CD4-positive, CD25-positive, alpha-beta regulatory T cell (primary cell): ENCODE measurements at regions not wholly inside any gene's neighbourhood (a gene's known extent, or its start where the extent isn't known, plus 50 kb on each side); places are given as distances from the start of the nearest gene placed in this dataset.
A peak's percentile ranks its signal among the peaks of the same experiment; 100 is the strongest.
"Not testable (repeated sequence)": the region's sequence is repeated elsewhere in the genome, so short reads cannot be mapped to it uniquely, and the experiment has no call there.

ENCODE experiments used
- ATAC-seq, 2 donors: fragments of 150-1000 bp; cut with Tn5 transposase; one replicate each; pipeline ENCODE4 v1.10.0; 2021; ENCODE audit warnings: low read depth in 2 of 2, moderate number of reproducible peaks in 2 of 2, moderate library complexity in 1 of 2
- DNase-seq, 3 donors: peaks; one replicate each; pipeline versions ENCODE4 v3.0.0 to v3.0.0-alpha.2; 2012 to 2022; ENCODE audit warnings: mixed read lengths in 1 of 3
- H3K27ac ChIP-seq: one replicate; pipeline ENCODE4 v1.7.0; 2013; ENCODE audit warnings: mild to moderate bottlenecking, low read length; ENCODE audit not compliant: insufficient read depth, poor library complexity, severe bottlenecking
- H3K27me3 ChIP-seq: one replicate; pipeline ENCODE4 v1.7.0; 2013; ENCODE audit warnings: low read length; ENCODE audit not compliant: control insufficient read depth, insufficient read depth
- H3K36me3 ChIP-seq: one replicate; pipeline ENCODE4 v1.7.0; 2013; ENCODE audit warnings: mild to moderate bottlenecking, low read length, moderate library complexity; ENCODE audit not compliant: control insufficient read depth, insufficient read depth
- H3K4me1 ChIP-seq: 2 replicates; pipeline ENCODE4 v1.7.0; 2013; ENCODE audit warnings: mild to moderate bottlenecking, low read length; ENCODE audit not compliant: insufficient read depth, control insufficient read depth, poor library complexity, severe bottlenecking
- H3K4me3 ChIP-seq: one replicate; pipeline ENCODE4 v1.7.0; 2013; ENCODE audit warnings: low read depth, mild to moderate bottlenecking, low read length, moderate library complexity
- H3K9me3 ChIP-seq, 2 experiments: 1 replicate in 1 of 2; 2 replicates in 1 of 2; pipeline ENCODE4 v1.7.0; 2013; ENCODE audit warnings: low read length in 2 of 2, mild to moderate bottlenecking in 1 of 2, moderate library complexity in 1 of 2; ENCODE audit not compliant: control insufficient read depth in 2 of 2
- H3K27ac Mint-ChIP-seq, 3 donors: one replicate each; pipeline ENCODE4 v1.8.0; 2020 to 2022; ENCODE audit warnings: mild to moderate bottlenecking in 3 of 3, mixed read lengths in 3 of 3, moderate library complexity in 2 of 3
- H3K27me3 Mint-ChIP-seq: one replicate; pipeline ENCODE4 v1.8.0; 2022; ENCODE audit warnings: mild to moderate bottlenecking, mixed read lengths
- H3K36me3 Mint-ChIP-seq: one replicate; pipeline ENCODE4 v1.8.0; 2020; ENCODE audit warnings: mixed read lengths
- H3K4me1 Mint-ChIP-seq, 4 donors: one replicate each; pipeline ENCODE4 v1.8.0; 2020 to 2022; ENCODE audit warnings: mixed read lengths in 4 of 4, mild to moderate bottlenecking in 1 of 4
- H3K4me3 Mint-ChIP-seq, 4 donors: one replicate each; pipeline ENCODE4 v1.8.0; 2020 to 2022; ENCODE audit warnings: mild to moderate bottlenecking in 4 of 4, mixed read lengths in 4 of 4, moderate library complexity in 3 of 4
- H3K9me3 Mint-ChIP-seq, 7 donors: one replicate each; pipeline ENCODE4 v1.8.0; 2020 to 2022; ENCODE audit warnings: mixed read lengths in 7 of 7, mild to moderate bottlenecking in 3 of 7, moderate library complexity in 2 of 7

DNA sequence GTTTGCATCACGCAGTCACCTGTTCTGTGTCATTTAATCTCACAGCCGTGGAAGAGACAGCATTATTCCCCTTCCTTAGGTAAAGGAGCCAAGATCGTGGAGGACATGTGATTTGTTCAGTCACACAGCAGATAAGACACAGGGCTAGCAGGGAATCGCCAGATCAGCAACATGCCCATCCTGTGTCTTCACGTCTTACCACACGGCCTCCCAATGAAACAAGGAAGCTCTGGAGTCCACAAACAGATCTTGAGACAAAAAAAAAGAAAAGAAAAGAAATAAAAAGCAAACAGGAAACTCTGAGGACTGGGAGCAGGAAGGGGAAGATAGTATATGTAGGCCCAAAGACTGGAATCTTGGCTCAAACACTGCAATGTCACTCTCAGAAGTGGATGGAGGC is 155.3 kb downstream of the ADSS2 start:
- peaks cover 16% of the 10 kb centered on the region for H3K27me3 Mint-ChIP-seq
- no peak overlapping the region for H3K27ac Mint-ChIP-seq
- no peak overlapping the region for H3K4me3 ChIP-seq

DNA sequence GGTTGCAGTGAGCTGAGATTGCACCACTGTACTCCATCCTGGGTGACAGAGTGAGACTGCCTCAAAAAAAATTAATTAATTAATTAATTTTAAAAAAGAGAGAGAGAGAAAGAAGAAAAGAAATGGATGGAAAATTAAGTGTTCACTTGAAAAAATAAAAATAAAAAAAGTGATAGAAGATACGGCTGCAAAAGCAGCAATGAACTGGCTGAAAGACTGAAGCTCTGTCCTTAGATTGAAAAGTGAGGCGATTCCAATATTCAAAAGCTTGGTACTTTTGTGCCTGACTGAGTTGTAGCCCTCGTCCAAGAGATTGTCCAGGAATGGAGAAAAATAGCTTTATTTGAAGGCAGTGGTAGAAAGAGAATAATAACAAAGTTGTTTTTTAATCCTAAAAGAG is 154.6 kb downstream of the ADSS2 start:
- H3K36me3 ChIP-seq, result no peaks in the 10 kb centered on the region
- no peaks in the 10 kb centered on the region for H3K9me3 ChIP-seq
- H3K4me1 Mint-ChIP-seq, result peaks cover 4 to 11% (median 7%) of the 10 kb centered on the region in 4 donors
- ATAC-seq (no peak), DNase-seq (no peak)
- no peak overlapping the region for H3K27ac Mint-ChIP-seq
- H3K27me3 ChIP-seq, result no peaks in the 10 kb centered on the region
- peaks cover 5% of the 10 kb centered on the region for H3K4me1 ChIP-seq
- H3K27ac ChIP-seq, result no peak overlapping the region
- no peaks in the 10 kb centered on the region for H3K9me3 Mint-ChIP-seq
- H3K27me3 Mint-ChIP-seq, result peaks cover 12% of the 10 kb centered on the region
- H3K4me3 ChIP-seq, result no peak overlapping the region
- H3K36me3 Mint-ChIP-seq, result no peaks in the 10 kb centered on the region
- no peak overlapping the region for H3K4me3 Mint-ChIP-seq

More for the DNA sequence above, 155.3 kb downstream of the ADSS2 start:
- DNase-seq (no peak), ATAC-seq (no peak)
- no peaks in the 10 kb centered on the region for H3K27me3 ChIP-seq
- H3K9me3 Mint-ChIP-seq, result no peaks in the 10 kb centered on the region
- H3K36me3 Mint-ChIP-seq, result no peaks in the 10 kb centered on the region
- peaks cover 5% of the 10 kb centered on the region for H3K4me1 ChIP-seq
- peaks cover 4 to 11% (median 7%) of the 10 kb centered on the region in 4 donors for H3K4me1 Mint-ChIP-seq
- no peaks in the 10 kb centered on the region for H3K36me3 ChIP-seq
- no peak overlapping the region for H3K27ac ChIP-seq
- no peak overlapping the region for H3K4me3 Mint-ChIP-seq
- no peaks in the 10 kb centered on the region for H3K9me3 ChIP-seq

DNA sequence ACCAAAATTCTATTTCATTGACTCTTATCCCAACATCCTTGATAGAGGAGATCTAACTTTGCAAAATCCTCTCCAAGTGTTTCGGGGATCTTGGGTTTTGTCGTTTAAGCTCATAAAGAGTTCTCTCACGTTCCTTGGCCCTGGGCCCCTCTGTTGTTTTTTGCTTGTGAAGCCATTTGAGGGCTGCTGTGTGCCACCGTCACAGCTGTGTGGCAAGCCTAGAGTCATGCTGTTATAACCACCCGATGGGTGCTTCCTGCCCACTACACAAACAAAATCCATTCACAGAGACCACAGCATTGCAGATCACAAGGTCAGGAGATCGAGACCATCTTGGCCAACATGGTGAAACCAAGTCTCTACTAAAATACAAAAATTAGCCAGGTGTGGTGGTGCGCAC is 154.1 kb downstream of the ADSS2 start:
- Mint-ChIP-seq H3K27ac (no peak overlapping the region), H3K4me3 (peak overlapping the region in 1 of 4 donors; percentile 48), H3K27me3 (peaks cover 9% of the 10 kb centered on the region), H3K4me1 (peaks cover 4 to 11% (median 7%) of the 10 kb centered on the region in 4 donors), H3K36me3 (no peaks in the 10 kb centered on the region), H3K9me3 (no peaks in the 10 kb centered on the region)
- H3K9me3 ChIP-seq, result no peaks in the 10 kb centered on the region
- ATAC-seq (no peak), DNase-seq (no peak)
- H3K4me1 ChIP-seq, result peaks cover 5% of the 10 kb centered on the region
- H3K27me3 ChIP-seq, result no peaks in the 10 kb centered on the region
- H3K36me3 ChIP-seq, result no peaks in the 10 kb centered on the region
- H3K27ac ChIP-seq, result no peak overlapping the region
- H3K4me3 ChIP-seq, result no peak overlapping the region

DNA sequence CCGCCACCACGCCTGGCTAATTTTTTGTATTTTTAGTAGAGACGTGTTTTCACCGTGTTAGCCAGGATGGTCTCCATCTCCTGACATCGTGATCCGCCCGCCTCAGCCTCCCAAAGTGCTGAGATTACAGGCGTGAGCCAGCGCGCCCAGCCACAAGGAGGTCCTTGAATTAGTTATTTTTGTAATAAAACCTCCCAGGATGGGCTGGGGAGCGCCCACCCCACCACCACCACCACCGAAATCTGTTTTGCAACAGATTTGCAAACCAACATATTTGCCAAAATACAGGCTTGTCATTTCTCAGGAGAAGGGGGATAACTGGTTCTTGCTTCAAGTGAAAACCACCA is 151.7 kb downstream of the ADSS2 start:
- Mint-ChIP-seq H3K4me3 (peak overlapping the region in 2 of 4 donors; percentile 80 to 85), H3K4me1 (peaks cover 4 to 11% (median 7%) of the 10 kb centered on the region in 4 donors), H3K27ac (peak overlapping the region; percentile 32 to 96 (median 86))
- not testable (repeated sequence) for H3K9me3 ChIP-seq, ATAC-seq, H3K27me3 ChIP-seq, H3K27me3 Mint-ChIP-seq, H3K9me3 Mint-ChIP-seq, H3K36me3 ChIP-seq, H3K4me3 ChIP-seq, H3K36me3 Mint-ChIP-seq, DNase-seq, H3K4me1 ChIP-seq
- H3K27ac ChIP-seq, result peak overlapping the region; percentile 80

DNA sequence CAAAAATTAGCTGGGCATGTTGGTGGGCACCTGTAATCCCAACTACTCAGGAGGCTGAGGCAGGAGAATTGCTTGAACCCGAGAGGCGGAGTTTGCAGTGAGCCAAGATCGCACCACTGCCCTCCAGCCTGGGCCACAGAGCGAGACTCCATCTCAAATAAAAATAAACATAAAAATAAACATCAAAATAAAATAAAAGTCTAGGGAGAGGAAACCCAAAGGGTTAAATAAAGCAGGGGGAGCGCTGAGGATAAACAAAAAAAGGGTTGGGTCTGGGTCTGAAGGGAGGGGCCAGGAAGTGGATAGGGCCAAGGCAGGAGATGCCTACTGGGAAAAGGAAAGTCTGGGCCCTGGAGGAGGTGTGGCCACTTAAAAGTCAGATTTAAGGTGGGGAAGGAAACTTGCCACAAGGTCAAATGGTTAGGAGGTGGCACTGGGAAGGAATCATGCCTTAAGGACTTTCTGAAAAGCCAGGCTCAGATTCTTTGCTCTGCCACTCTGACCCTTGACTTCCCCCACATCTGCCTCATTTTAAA is 150.0 kb downstream of the ADSS2 start:
- no peaks in the 10 kb centered on the region for H3K36me3 Mint-ChIP-seq
- no peak overlapping the region for H3K4me3 ChIP-seq
- peaks cover 5% of the 10 kb centered on the region for H3K4me1 ChIP-seq
- no peak for ATAC-seq
- H3K4me3 Mint-ChIP-seq, result peak overlapping the region in 3 of 4 donors; percentile 22 to 57 (median 31)
- H3K4me1 Mint-ChIP-seq, result peaks cover 4 to 11% (median 7%) of the 10 kb centered on the region in 4 donors
- no peaks in the 10 kb centered on the region for H3K9me3 ChIP-seq
- no peaks in the 10 kb centered on the region for H3K27me3 Mint-ChIP-seq
- H3K27ac ChIP-seq, result no peak overlapping the region
- no peaks in the 10 kb centered on the region for H3K9me3 Mint-ChIP-seq
- H3K36me3 ChIP-seq, result no peaks in the 10 kb centered on the region
- peak overlapping the region in 1 of 3 donors; percentile 32 for H3K27ac Mint-ChIP-seq
- H3K27me3 ChIP-seq, result peaks cover 1% of the 10 kb centered on the region
- DNase-seq, result no peak

DNA sequence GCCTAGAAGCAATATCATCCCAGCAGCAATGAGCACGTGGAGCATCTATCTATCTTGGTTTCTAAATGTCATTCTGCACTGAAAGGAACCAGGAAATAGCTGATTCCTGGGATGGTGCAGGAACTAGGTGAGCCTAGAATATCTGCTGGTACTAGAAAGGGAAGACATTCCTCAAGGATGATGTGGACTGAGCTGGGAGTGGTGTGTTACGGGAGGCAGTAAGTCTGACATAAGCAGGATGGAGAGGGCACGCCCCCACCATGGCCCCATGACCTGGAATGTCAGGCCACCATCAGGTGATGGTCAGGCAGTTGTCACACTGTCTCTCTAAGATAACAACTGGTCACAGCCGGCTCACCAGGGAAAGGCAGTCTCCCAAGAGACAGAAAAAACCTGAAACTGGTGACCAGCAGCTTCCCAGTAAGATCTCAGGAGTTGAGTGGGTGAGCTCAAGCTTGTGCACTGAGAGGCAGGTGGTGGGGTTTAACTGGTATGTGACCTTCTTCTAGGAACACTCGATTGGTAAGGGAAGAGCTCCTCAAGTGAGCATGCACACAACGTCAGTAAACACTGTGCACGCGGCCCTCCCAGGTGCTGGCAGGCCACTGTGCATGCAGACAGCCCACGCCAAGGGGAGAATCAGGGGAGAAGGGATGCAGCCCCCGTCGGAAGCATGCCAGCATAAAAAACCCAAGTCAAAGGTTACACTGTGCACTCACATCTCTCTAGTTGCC is 148.7 kb downstream of the ADSS2 start:
- no peak overlapping the region for H3K4me3 Mint-ChIP-seq
- Histone ChIP-seq H3K9me3 (no peaks in the 10 kb centered on the region), H3K36me3 (no peaks in the 10 kb centered on the region), H3K27ac (no peak overlapping the region), H3K4me1 (peaks cover 5% of the 10 kb centered on the region), H3K4me3 (no peak overlapping the region), H3K27me3 (peaks cover 1% of the 10 kb centered on the region)
- H3K27me3 Mint-ChIP-seq, result no peaks in the 10 kb centered on the region
- peak overlapping the region in 1 of 3 donors; percentile 51 for H3K27ac Mint-ChIP-seq
- peaks cover 0 to 4% (median 0%) of the 10 kb centered on the region in 7 donors for H3K9me3 Mint-ChIP-seq
- DNase-seq, result no peak
- H3K4me1 Mint-ChIP-seq, result peaks cover 4 to 9% (median 7%) of the 10 kb centered on the region in 4 donors
- ATAC-seq, result no peak
- no peaks in the 10 kb centered on the region for H3K36me3 Mint-ChIP-seq

DNA sequence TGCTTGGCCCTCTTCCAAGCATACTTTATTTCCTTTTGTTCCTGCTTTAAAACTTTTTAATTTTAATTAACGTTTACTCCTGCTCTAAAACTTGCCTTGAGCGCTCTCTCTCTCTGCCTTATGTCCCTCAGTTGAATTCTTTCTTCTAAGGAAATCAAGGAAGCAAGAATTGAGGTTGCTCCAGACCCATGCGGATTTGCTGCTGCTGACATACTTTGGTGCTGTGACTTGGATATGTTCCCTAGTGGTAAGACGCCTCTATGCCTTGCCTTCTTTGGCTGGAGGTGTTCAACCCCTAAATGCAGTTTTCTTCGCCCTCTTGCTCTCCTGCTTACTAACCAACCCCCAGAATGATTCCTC is 148.1 kb downstream of the ADSS2 start:
- H3K4me3 Mint-ChIP-seq, result no peak overlapping the region
- no peak for ATAC-seq
- no peak overlapping the region for H3K27ac ChIP-seq
- H3K9me3 Mint-ChIP-seq, result peaks cover 0 to 4% (median 0%) of the 10 kb centered on the region in 7 donors
- H3K36me3 Mint-ChIP-seq, result no peaks in the 10 kb centered on the region
- H3K27me3 ChIP-seq, result peaks cover 1% of the 10 kb centered on the region
- H3K4me1 ChIP-seq, result peaks cover 5% of the 10 kb centered on the region
- no peak overlapping the region for H3K27ac Mint-ChIP-seq
- no peaks in the 10 kb centered on the region for H3K9me3 ChIP-seq
- no peaks in the 10 kb centered on the region for H3K36me3 ChIP-seq
- no peak for DNase-seq
- H3K4me3 ChIP-seq, result no peak overlapping the region
- no peaks in the 10 kb centered on the region for H3K27me3 Mint-ChIP-seq
- H3K4me1 Mint-ChIP-seq, result peaks cover 4 to 8% (median 6%) of the 10 kb centered on the region in 4 donors

DNA sequence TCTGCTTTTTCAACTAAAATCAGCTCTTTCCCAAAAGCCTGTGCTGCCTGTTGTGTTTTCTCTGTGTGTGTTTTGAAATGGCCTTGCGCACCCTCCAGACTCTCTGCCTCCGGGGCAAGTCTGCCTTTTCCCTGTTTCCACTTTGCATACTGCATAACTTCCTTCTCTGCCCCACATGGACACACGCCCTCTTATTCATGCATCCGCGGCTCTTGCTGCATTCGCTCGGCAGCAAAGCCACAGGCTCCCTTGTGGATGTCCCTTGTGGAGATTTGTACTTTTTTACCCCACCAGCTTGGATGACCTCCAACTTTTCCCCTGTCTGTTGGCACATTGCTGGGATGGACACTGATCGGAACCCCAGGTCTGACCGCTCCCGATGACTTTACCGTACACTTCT is 147.6 kb downstream of the ADSS2 start:
- H3K27ac ChIP-seq, result no peak overlapping the region
- no peak for DNase-seq
- H3K4me1 ChIP-seq, result peaks cover 4% of the 10 kb centered on the region
- peaks cover 1% of the 10 kb centered on the region for H3K27me3 ChIP-seq
- no peaks in the 10 kb centered on the region for H3K27me3 Mint-ChIP-seq
- H3K9me3 Mint-ChIP-seq, result peaks cover 0 to 4% (median 0%) of the 10 kb centered on the region in 7 donors
- no peak overlapping the region for H3K4me3 Mint-ChIP-seq
- H3K9me3 ChIP-seq, result no peaks in the 10 kb centered on the region
- no peaks in the 10 kb centered on the region for H3K36me3 ChIP-seq
- H3K4me1 Mint-ChIP-seq, result peaks cover 4 to 7% (median 5%) of the 10 kb centered on the region in 4 donors
- H3K4me3 ChIP-seq, result no peak overlapping the region
- no peak overlapping the region for H3K27ac Mint-ChIP-seq
- ATAC-seq, result no peak
- H3K36me3 Mint-ChIP-seq, result no peaks in the 10 kb centered on the region
